Neural progenitor cell (in vitro differentiated cells): ENCODE measurements at regions not wholly inside any gene's neighbourhood (a gene's known extent, or its start where the extent isn't known, plus 50 kb on each side); places are given as distances from the start of the nearest gene placed in this dataset.

Experiments
- DNase-seq: peaks from one replicate; pipeline ENCODE4 v3.0.0-alpha.2; 2016; ENCODE audit warnings: low spot score
- H2AFZ ChIP-seq: fragments of 200-600 bp; sonication (generic); replicated peaks from 2 replicates; pipeline ENCODE4 v1.6.1; 2016; ENCODE audit warnings: antibody characterized with exemption
- H3F3A ChIP-seq: fragments of 200-600 bp; sonication (generic); 2 replicates; pipeline ENCODE4 v1.6.1; 2016; ENCODE audit warnings: antibody characterized with exemption, low read depth
- H3K27ac ChIP-seq: fragments of 200-600 bp; sonication (generic); 2 replicates; pipeline ENCODE4 v1.5.1; 2016; ENCODE audit warnings: mild to moderate bottlenecking
- H3K27me3 ChIP-seq: fragments of 200-600 bp; sonication (generic); 2 replicates; pipeline ENCODE4 v1.6.1; 2016; ENCODE audit warnings: mild to moderate bottlenecking, moderate library complexity
- H3K36me3 ChIP-seq: fragments of 200-600 bp; sonication (generic); 2 replicates; pipeline ENCODE4 v1.5.1; 2016
- H3K4me1 ChIP-seq: fragments of 200-600 bp; sonication (generic); 2 replicates; pipeline ENCODE4 v1.6.1; 2016; ENCODE audit warnings: mixed run types
- H3K4me2 ChIP-seq: fragments of 200-600 bp; sonication (generic); 2 replicates; pipeline ENCODE4 v1.6.1; 2016
- H3K4me3 ChIP-seq: fragments of 200-600 bp; sonication (generic); 2 replicates; pipeline ENCODE4 v1.5.1; 2016
- H3K79me2 ChIP-seq: fragments of 200-600 bp; sonication (generic); 2 replicates; pipeline ENCODE4 v1.6.1; 2016; ENCODE audit warnings: low read depth
- H3K9ac ChIP-seq: fragments of 200-600 bp; sonication (generic); 2 replicates; pipeline ENCODE4 v1.6.1; 2016
- H3K9me3 ChIP-seq: fragments of 200-600 bp; sonication (generic); 2 replicates; pipeline ENCODE4 v1.5.1; 2016; ENCODE audit warnings: low read depth
- H4K20me1 ChIP-seq: fragments of 200-600 bp; sonication (generic); 2 replicates; pipeline ENCODE4 v1.6.1; 2016; ENCODE audit warnings: low read depth
- H3K27ac Mint-ChIP-seq: 3 replicates; pipeline ENCODE4 v1.8.0; 2021; ENCODE audit warnings: mixed read lengths
- H3K27me3 Mint-ChIP-seq: 2 replicates; pipeline ENCODE4 v1.8.0; 2022; ENCODE audit warnings: low read depth, mild to moderate bottlenecking, inconsistent platforms, moderate library complexity, mixed read lengths; ENCODE audit not compliant: insufficient read depth
- H3K36me3 Mint-ChIP-seq: 3 replicates; pipeline ENCODE4 v1.8.0; 2021; ENCODE audit warnings: mixed read lengths
- H3K4me1 Mint-ChIP-seq: 3 replicates; pipeline ENCODE4 v1.8.0; 2021; ENCODE audit warnings: mixed read lengths
- H3K4me3 Mint-ChIP-seq: 3 replicates; pipeline ENCODE4 v1.8.0; 2021; ENCODE audit warnings: mild to moderate bottlenecking, moderate library complexity, mixed read lengths
- H3K9me3 Mint-ChIP-seq: 3 replicates; pipeline ENCODE4 v1.8.0; 2020; ENCODE audit warnings: mixed read lengths
- CTCF ChIP-seq: fragments of 200-600 bp; sonication (generic); IDR thresholded peaks from 2 replicates; pipeline ENCODE4 v1.5.1; 2017; ENCODE audit warnings: antibody characterized with exemption, mild to moderate bottlenecking
- EZH2 ChIP-seq: fragments of 200-600 bp; sonication (generic); IDR thresholded peaks from 2 replicates; pipeline ENCODE4 v1.6.1; 2017; ENCODE audit warnings: antibody characterized with exemption, mild to moderate bottlenecking, moderate library complexity
- EZH2phosphoT487 ChIP-seq: fragments of 200-600 bp; sonication (generic); IDR thresholded peaks from 2 replicates; pipeline ENCODE4 v1.6.1; 2017; ENCODE audit warnings: antibody characterized with exemption

DNA sequence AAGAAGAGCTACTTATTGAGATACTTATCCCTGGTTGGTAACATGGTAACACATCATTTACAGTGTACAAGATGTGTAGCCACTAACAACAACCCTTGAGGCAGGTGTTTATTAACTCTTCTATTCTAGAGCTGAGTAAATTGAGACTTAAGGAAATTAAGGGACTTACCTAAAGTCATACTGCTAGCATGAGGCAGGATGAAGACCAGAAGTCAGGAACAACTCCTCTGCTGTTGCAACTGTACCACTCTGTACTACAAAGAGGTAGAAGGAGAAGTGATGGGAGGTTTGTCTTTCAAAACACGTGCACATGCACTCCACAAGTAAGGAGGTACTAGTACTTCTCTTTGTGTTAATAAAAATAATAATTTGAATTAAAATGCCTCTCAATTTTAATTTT, 79.9 kb downstream of the LLPH start:
- H3K4me3 ChIP-seq = no peak overlapping the region
- no peaks in the 10 kb centered on the region for H4K20me1 ChIP-seq
- Mint-ChIP-seq H3K27me3 (no peaks in the 10 kb centered on the region), H3K4me1 (peaks cover 2% of the 10 kb centered on the region), H3K27ac (no peak overlapping the region), H3K4me3 (no peak overlapping the region), H3K9me3 (no peaks in the 10 kb centered on the region), H3K36me3 (no peaks in the 10 kb centered on the region)
- no peak overlapping the region for H3K4me2 ChIP-seq
- H3K27me3 ChIP-seq = no peaks in the 10 kb centered on the region
- H3K79me2 ChIP-seq = no peaks in the 10 kb centered on the region
- H3K27ac ChIP-seq = no peak overlapping the region
- no peak overlapping the region for H3K9ac ChIP-seq
- no peaks in the 10 kb centered on the region for H3K9me3 ChIP-seq
- no peak overlapping the region for H2AFZ ChIP-seq
- no peak for TF ChIP-seq CTCF
- no peak for TF ChIP-seq EZH2phosphoT487
- TF ChIP-seq EZH2 = no peak
- H3F3A ChIP-seq = no peaks in the 10 kb centered on the region
- DNase-seq = no peak
- no peaks in the 10 kb centered on the region for H3K36me3 ChIP-seq
- no peaks in the 10 kb centered on the region for H3K4me1 ChIP-seq

DNA sequence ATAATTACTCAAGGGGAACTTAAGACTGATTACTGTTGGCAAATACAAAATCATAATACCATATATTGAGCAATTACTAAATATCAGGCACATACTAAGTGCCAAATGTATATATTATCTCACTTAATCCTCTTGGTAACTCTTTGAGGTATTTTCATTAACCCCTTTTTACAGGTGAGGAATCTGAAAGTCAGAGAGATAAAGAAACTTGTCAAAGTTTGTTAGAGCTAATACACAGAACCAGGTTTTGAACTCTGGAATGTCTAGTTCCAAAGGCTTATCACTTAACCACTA, 80.3 kb downstream of the LLPH start:
- H2AFZ ChIP-seq = no peak overlapping the region
- H3K27me3 ChIP-seq = no peaks in the 10 kb centered on the region
- no peaks in the 10 kb centered on the region for H3K9me3 ChIP-seq
- H4K20me1 ChIP-seq = no peaks in the 10 kb centered on the region
- H3K27ac ChIP-seq = no peak overlapping the region
- no peaks in the 10 kb centered on the region for H3K79me2 ChIP-seq
- DNase-seq = no peak
- TF ChIP-seq EZH2phosphoT487 (no peak), EZH2 (no peak), CTCF (no peak)
- H3K4me1 ChIP-seq = no peaks in the 10 kb centered on the region
- no peaks in the 10 kb centered on the region for H3K36me3 Mint-ChIP-seq
- H3K9me3 Mint-ChIP-seq = no peaks in the 10 kb centered on the region
- H3F3A ChIP-seq = no peaks in the 10 kb centered on the region
- H3K4me3 ChIP-seq = no peak overlapping the region
- no peak overlapping the region for H3K9ac ChIP-seq
- no peak overlapping the region for H3K4me3 Mint-ChIP-seq
- H3K4me2 ChIP-seq = no peak overlapping the region
- H3K27me3 Mint-ChIP-seq = no peaks in the 10 kb centered on the region
- no peak overlapping the region for H3K27ac Mint-ChIP-seq
- H3K36me3 ChIP-seq = no peaks in the 10 kb centered on the region
- H3K4me1 Mint-ChIP-seq = peaks cover 2% of the 10 kb centered on the region

GRCh38 chr12:66049538-66050282, 80.8 kb downstream of the LLPH start:
- DNase-seq = no peak
- TF ChIP-seq CTCF (no peak), EZH2 (no peak), EZH2phosphoT487 (no peak)
- no peak overlapping the region for H3K4me3 Mint-ChIP-seq

More at GRCh38 chr12:66049538-66050282, 80.8 kb downstream of the LLPH start:
- Histone ChIP-seq H3K79me2 (no peaks in the 10 kb centered on the region), H3K9ac (no peak overlapping the region), H3K36me3 (no peaks in the 10 kb centered on the region), H3K4me3 (no peak overlapping the region), H2AFZ (no peak overlapping the region), H3F3A (no peaks in the 10 kb centered on the region), H3K27me3 (no peaks in the 10 kb centered on the region), H3K4me1 (no peaks in the 10 kb centered on the region), H3K4me2 (no peak overlapping the region), H4K20me1 (no peaks in the 10 kb centered on the region), H3K27ac (no peak overlapping the region), H3K9me3 (no peaks in the 10 kb centered on the region)
- H3K4me1 Mint-ChIP-seq = peaks cover 2% of the 10 kb centered on the region
- no peak overlapping the region for H3K27ac Mint-ChIP-seq
- no peaks in the 10 kb centered on the region for H3K36me3 Mint-ChIP-seq
- no peaks in the 10 kb centered on the region for H3K9me3 Mint-ChIP-seq
- H3K27me3 Mint-ChIP-seq = no peaks in the 10 kb centered on the region
